DND-41 (cell line): ENCODE measurements at regions not wholly inside any gene's neighbourhood (a gene's known extent, or its start where the extent isn't known, plus 50 kb on each side); places are given as distances from the start of the nearest gene placed in this dataset.
"Not testable (repeated sequence)": the region's sequence is repeated elsewhere in the genome, so short reads cannot be mapped to it uniquely, and the experiment has no call there.

Experiments
- ATAC-seq: fragments of 200-7000 bp; cut with Tn5 transposase; 3 replicates; pipeline ENCODE4 v1.9.1; 2021; ENCODE audit warnings: low read depth; ENCODE audit not compliant: insufficient read depth
- DNase-seq: peaks from one replicate; pipeline ENCODE4 v3.0.0-alpha.2; 2020
- H2AFZ ChIP-seq: 2 replicates; pipeline ENCODE4 v1.6.0; 2012; ENCODE audit warnings: low read depth, low read length
- H3K27ac ChIP-seq: 2 replicates; pipeline ENCODE4 v1.5.1; 2012; ENCODE audit warnings: low read length, inconsistent platforms
- H3K27me3 ChIP-seq: fragments of 200-600 bp; sonication (generic); 2 replicates; pipeline ENCODE4 v1.6.0; 2012; ENCODE audit warnings: low read length, mild to moderate bottlenecking, inconsistent platforms; ENCODE audit not compliant: insufficient read depth, poor library complexity
- H3K36me3 ChIP-seq: 2 replicates; pipeline ENCODE4 v1.5.1; 2012; ENCODE audit warnings: low read length, inconsistent platforms; ENCODE audit not compliant: insufficient read depth
- H3K4me1 ChIP-seq: 2 replicates; pipeline ENCODE4 v1.5.1; 2012; ENCODE audit warnings: mild to moderate bottlenecking, low read length; ENCODE audit not compliant: insufficient read depth
- H3K4me2 ChIP-seq: 2 replicates; pipeline ENCODE4 v1.6.0; 2012; ENCODE audit warnings: mild to moderate bottlenecking, moderate library complexity, low read length, inconsistent platforms; ENCODE audit not compliant: insufficient read depth
- H3K4me3 ChIP-seq, 2 experiments: fragments of 200-600 bp in 1 of 2; shearing (Covaris generic) in 1 of 2; 2 replicates each; pipeline ENCODE4 v1.5.1; 2012 to 2016; ENCODE audit warnings: inconsistent platforms in 2 of 2, low read length in 2 of 2, mild to moderate bottlenecking in 2 of 2, low read depth in 1 of 2, moderate library complexity in 1 of 2
- H3K79me2 ChIP-seq: 2 replicates; pipeline ENCODE4 v1.6.0; 2012; ENCODE audit warnings: low read length, inconsistent platforms; ENCODE audit not compliant: insufficient read depth
- H3K9ac ChIP-seq: 2 replicates; pipeline ENCODE4 v1.6.0; 2012; ENCODE audit warnings: low read depth, mild to moderate bottlenecking, inconsistent platforms, low read length, moderate library complexity
- H3K9me3 ChIP-seq: 2 replicates; pipeline ENCODE4 v1.5.1; 2012; ENCODE audit warnings: low read length, moderate library complexity, mild to moderate bottlenecking, inconsistent platforms; ENCODE audit not compliant: insufficient read depth, severe bottlenecking
- H4K20me1 ChIP-seq: 2 replicates; pipeline ENCODE4 v1.6.0; 2012; ENCODE audit warnings: low read length; ENCODE audit not compliant: insufficient read depth
- CTCF ChIP-seq: IDR thresholded peaks from 2 replicates; pipeline ENCODE4 v1.5.1; 2012; ENCODE audit warnings: borderline replicate concordance, low read length, moderate library complexity, mild to moderate bottlenecking; ENCODE audit not compliant: poor library complexity, severe bottlenecking; ENCODE audit errors: extremely low read depth
- EZH2 ChIP-seq: IDR thresholded peaks from 3 replicates; pipeline ENCODE4 v1.6.1; 2012; ENCODE audit warnings: borderline replicate concordance, low read depth, mild to moderate bottlenecking, moderate library complexity, low read length, inconsistent platforms; ENCODE audit not compliant: severe bottlenecking

DNA sequence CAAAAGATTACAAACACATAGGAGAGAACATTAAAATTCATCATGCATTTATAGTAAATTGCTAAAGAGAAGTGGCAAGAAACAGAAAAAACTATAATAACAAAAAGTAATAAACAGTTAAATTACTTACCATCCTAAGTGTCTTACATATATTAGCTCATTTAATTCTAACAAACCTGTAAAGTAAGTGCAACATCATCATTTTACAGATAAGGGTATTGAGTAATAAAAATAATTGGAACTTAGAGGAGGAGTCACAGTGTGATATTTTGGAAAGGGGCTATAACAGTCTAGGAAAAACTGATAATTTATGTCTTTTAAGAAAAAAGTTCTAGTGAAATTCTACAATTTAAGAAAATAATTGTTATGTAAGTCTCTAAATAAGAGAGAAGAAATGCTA is 592.8 kb downstream of the DMRTA1 start:
- ATAC-seq (no peak), DNase-seq (no peak)
- Histone ChIP-seq H3K9ac (no peak overlapping the region), H3K4me1 (no peaks in the 10 kb centered on the region), H3K4me3 (no peak overlapping the region), H3K27me3 (no peaks in the 10 kb centered on the region), H3K9me3 (no peaks in the 10 kb centered on the region), H2AFZ (no peak overlapping the region), H3K4me2 (no peak overlapping the region), H3K36me3 (no peaks in the 10 kb centered on the region), H3K79me2 (no peaks in the 10 kb centered on the region), H4K20me1 (no peaks in the 10 kb centered on the region), H3K27ac (no peak overlapping the region)
- TF ChIP-seq EZH2 = no peak
- no peak for TF ChIP-seq CTCF

DNA sequence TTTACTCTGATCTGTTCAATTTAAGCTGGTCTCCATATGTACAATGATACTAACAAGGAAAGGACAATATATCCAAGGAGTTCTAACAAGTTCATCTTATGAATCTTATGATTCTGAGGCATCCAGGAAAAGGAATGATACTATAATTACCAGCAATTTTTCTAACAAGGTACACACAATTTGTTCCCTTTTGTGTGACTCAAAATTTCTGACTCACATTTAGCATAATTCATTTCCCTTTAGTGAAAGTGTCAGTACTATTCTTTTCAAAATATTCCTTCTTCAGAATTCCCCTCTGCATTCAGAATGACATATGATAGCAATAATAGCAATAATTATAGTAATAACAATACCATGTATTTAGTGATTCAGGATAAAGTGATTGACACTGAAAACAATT is 594.8 kb downstream of the DMRTA1 start:
- no peaks in the 10 kb centered on the region for H3K36me3 ChIP-seq
- no peak overlapping the region for H3K9ac ChIP-seq
- H3K27ac ChIP-seq = no peak overlapping the region
- TF ChIP-seq EZH2 (no peak), CTCF (no peak)
- no peaks in the 10 kb centered on the region for H3K27me3 ChIP-seq
- H3K4me3 ChIP-seq = no peak overlapping the region
- H3K79me2 ChIP-seq = no peaks in the 10 kb centered on the region
- no peaks in the 10 kb centered on the region for H3K4me1 ChIP-seq
- no peaks in the 10 kb centered on the region for H4K20me1 ChIP-seq
- H3K4me2 ChIP-seq = no peak overlapping the region
- H3K9me3 ChIP-seq = no peaks in the 10 kb centered on the region
- DNase-seq (no peak), ATAC-seq (no peak)
- no peak overlapping the region for H2AFZ ChIP-seq

- TF ChIP-seq CTCF (no peak), EZH2 (no peak)
- no peaks in the 10 kb centered on the region for H3K36me3 ChIP-seq
- H3K4me3 ChIP-seq = no peak overlapping the region
- no peak overlapping the region for H2AFZ ChIP-seq
- no peaks in the 10 kb centered on the region for H3K79me2 ChIP-seq
- no peak overlapping the region for H3K27ac ChIP-seq
- no peaks in the 10 kb centered on the region for H3K4me1 ChIP-seq
- no peak overlapping the region for H3K4me2 ChIP-seq
- no peaks in the 10 kb centered on the region for H4K20me1 ChIP-seq
- no peak overlapping the region for H3K9ac ChIP-seq
- H3K9me3 ChIP-seq = no peaks in the 10 kb centered on the region
- no peak for ATAC-seq
- no peak for DNase-seq
- H3K27me3 ChIP-seq = no peaks in the 10 kb centered on the region
These were observed 597.9 kb downstream of the DMRTA1 start for GRCh38 chr9:23044549-23044948.

DNA sequence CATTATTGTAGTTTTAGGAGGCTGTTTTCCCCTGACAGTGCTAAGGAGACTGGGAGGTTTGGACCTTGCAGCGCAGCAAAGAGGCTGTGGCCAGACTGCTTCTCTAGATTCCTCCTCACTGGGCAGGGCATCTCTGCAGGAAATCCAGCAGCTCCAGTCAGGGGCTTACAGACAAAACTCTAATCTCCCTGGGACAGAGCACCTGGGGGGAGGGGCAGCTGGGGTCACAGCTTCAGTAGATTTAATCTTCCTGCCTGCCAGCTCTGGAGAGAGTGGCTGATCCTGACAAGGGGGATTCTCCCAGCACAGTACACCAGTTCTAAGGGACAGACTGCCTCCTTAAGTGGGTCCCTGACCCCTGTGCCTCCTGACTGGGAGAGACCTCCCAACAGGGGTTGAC is 599.4 kb downstream of the DMRTA1 start:
- H3K4me3 ChIP-seq, H3K27ac ChIP-seq, H3K9ac ChIP-seq, H3K79me2 ChIP-seq, H3K9me3 ChIP-seq, DNase-seq, H3K36me3 ChIP-seq, H2AFZ ChIP-seq, H3K4me1 ChIP-seq, H4K20me1 ChIP-seq, ATAC-seq, H3K27me3 ChIP-seq, H3K4me2 ChIP-seq: not testable (repeated sequence)
